Pancreas (tissue), 10 donors: ENCODE measurements at regions not wholly inside any gene's neighbourhood (a gene's known extent, or its start where the extent isn't known, plus 50 kb on each side); places are given as distances from the start of the nearest gene placed in this dataset.

Experiments
- ATAC-seq, 4 donors: fragments of 200-7000 bp; cut with Tn5 transposase; one replicate each; pipeline versions ENCODE4 v1.8.0 to v1.9.1; 2020; ENCODE audit warnings: mild to moderate bottlenecking in 4 of 4, moderate library complexity in 4 of 4
- DNase-seq, 6 donors: peaks; one replicate each; pipeline ENCODE4 v3.0.0-alpha.2; 2020
- FAIRE-seq: peaks from 2 replicates; lab custom pipeline; 2012; peaks lifted over from hg19 to GRCh38; lab: Jason Lieb, UNC
- H3K27ac ChIP-seq, 4 donors: fragments of 200-600 bp; sonication (generic); 1 replicate in 3 of 4; 2 replicates in 1 of 4; pipeline versions ENCODE4 v1.5.0 to v1.8.0; 2020
- H3K27me3 ChIP-seq, 4 donors: fragments of 200-600 bp; one replicate each; pipeline ENCODE4 v1.8.0; 2021
- H3K36me3 ChIP-seq, 3 donors: fragments of 200-600 bp; sonication (generic) in 1 of 3; one replicate each; pipeline versions ENCODE4 v1.5.0 to v1.8.0; 2020 to 2021
- H3K4me1 ChIP-seq, 3 donors: fragments of 200-600 bp; one replicate each; pipeline ENCODE4 v1.8.0; 2021
- H3K4me3 ChIP-seq, 4 donors: fragments of 200-600 bp; sonication (generic) in 2 of 4; one replicate each; pipeline versions ENCODE4 v1.5.0 to v1.8.0; 2020 to 2021
- H3K9me3 ChIP-seq, 4 donors: fragments of 200-600 bp; one replicate each; pipeline ENCODE4 v1.8.0; 2021
- WGBS, 2 donors: extraction: QIAGEN DNeasy Blood & Tissue Kit; methylation state at CpG; one replicate each; pipeline ENCODE4 v1.1.7; 2013; 5-methylcytosine and 5-hydroxymethylcytosine counted together
- intact Hi-C, 3 donors: fragments of 100-400 bp; cut with DNase I; formaldehyde crosslinking; loops; one replicate each; pipeline versions ENCODE4 v1.11.1 to v1.14.2; 2022
- TF ChIP-seq, protein P1 (sequence below), 4 donors: fragments of 200-600 bp; sonication (generic) in 3 of 4; IDR thresholded peaks; one replicate each; pipeline versions ENCODE4 v1.5.0 to v1.8.0; 2021; ENCODE audit warnings: antibody characterized with exemption in 4 of 4
- donor health status: healthy with polysubstance abuse.
- donor health status: DM: no; HTN: no; CAD: no; lungs with moderate emphysema.
- donor health status: DM: no; HTN: no; CAD: no.
- donor health status: control.
- donor health status: control.
- donor health status: Bipolar disorder and iron deficiency.
- donor health status: DM: yes; HTN: yes; CAD: no.
- donor health status: DM: no; HTN: no; CAD: no.
- donor health status: DM: no; HTN: no; CAD: no.
- donor health status: DM: yes; HTN: yes; CAD: no.

DNA sequence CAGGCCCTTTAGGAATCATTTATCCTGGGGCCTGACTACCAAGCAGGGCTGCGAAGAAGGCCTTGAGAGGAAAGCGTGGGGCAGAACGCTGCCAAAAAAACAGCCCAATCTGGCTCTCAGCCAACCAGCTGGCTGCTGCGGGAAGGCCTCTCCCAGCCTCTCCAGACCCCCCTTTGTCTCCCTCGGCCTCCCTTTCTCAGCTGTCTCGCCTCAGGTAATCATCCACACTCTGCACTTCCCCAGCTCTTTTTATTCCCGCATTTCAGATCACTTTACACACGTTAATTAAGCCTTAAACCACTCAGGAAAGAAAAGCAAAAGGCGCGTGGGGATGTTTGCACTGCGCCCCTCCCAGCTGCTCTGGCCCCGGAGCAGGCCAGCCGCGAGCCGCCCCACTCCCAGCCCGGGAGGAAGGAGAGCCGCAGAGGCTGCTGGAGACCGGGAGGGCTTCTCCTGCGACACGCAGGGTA lies 208.2 kb upstream of the FOXN3 start:
- FAIRE-seq (no peak), DNase-seq (peak in 3 of 6 donors; percentile 27 to 36 (median 31)), ATAC-seq (peak in 1 of 4 donors; percentile 29)
- Histone ChIP-seq H3K9me3 (no peaks in the 10 kb centered on the region), H3K4me1 (peaks cover 0 to 5% (median 0%) of the 10 kb centered on the region in 3 donors), H3K36me3 (no peaks in the 10 kb centered on the region), H3K4me3 (no peak overlapping the region), H3K27ac (no peak overlapping the region), H3K27me3 (no peaks in the 10 kb centered on the region)
- TF ChIP-seq, protein P1, sequence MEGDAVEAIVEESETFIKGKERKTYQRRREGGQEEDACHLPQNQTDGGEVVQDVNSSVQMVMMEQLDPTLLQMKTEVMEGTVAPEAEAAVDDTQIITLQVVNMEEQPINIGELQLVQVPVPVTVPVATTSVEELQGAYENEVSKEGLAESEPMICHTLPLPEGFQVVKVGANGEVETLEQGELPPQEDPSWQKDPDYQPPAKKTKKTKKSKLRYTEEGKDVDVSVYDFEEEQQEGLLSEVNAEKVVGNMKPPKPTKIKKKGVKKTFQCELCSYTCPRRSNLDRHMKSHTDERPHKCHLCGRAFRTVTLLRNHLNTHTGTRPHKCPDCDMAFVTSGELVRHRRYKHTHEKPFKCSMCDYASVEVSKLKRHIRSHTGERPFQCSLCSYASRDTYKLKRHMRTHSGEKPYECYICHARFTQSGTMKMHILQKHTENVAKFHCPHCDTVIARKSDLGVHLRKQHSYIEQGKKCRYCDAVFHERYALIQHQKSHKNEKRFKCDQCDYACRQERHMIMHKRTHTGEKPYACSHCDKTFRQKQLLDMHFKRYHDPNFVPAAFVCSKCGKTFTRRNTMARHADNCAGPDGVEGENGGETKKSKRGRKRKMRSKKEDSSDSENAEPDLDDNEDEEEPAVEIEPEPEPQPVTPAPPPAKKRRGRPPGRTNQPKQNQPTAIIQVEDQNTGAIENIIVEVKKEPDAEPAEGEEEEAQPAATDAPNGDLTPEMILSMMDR (IDR thresholded peaks at IDR 0.05): no peak
- intact Hi-C loops: no loop called here
- 53 to 54% methylated on average over 20 of the region's 20 CpGs for WGBS, 2 donors

DNA sequence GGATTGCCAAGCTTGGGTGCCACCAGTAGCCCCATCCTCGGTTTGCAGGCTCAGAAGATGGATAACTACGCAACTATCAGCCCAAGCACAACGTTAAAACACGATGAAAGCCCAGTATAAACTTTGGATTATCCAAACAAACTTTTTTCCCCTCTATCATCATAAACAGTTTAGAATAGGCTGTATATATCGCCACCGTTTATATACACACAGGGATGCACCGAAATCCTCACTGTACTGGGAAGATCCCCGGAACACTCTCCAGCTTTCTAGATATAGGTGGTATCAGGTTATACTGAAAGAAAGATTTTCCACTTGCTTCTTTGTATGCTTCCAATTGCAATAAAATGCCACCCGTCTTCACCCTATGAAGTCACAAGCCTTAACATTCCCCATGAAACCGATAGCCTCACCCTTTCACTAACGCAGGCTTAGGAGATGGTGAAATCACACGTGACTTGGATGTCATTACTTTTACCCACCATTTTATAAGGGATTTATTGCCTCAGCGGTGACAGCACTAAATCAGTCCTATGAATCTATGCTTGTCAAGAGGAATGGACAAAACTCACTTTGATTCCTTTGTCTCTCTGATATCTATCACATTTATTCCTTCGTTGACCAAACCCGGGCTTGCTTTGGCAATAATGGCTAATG lies 207.6 kb upstream of the FOXN3 start:
- H3K27me3 ChIP-seq: no peaks in the 10 kb centered on the region
- DNase-seq (no peak), ATAC-seq (no peak), FAIRE-seq (no peak)
- H3K27ac ChIP-seq: no peak overlapping the region
- intact Hi-C loops: no loop called here
- no peak overlapping the region for H3K4me3 ChIP-seq
- TF ChIP-seq, protein P1 (IDR thresholded peaks at IDR 0.05): no peak
- no peaks in the 10 kb centered on the region for H3K36me3 ChIP-seq
- peaks cover 0 to 7% (median 0%) of the 10 kb centered on the region in 3 donors for H3K4me1 ChIP-seq
- no peaks in the 10 kb centered on the region for H3K9me3 ChIP-seq
- 86 to 90% methylated on average over 15 of the region's 15 CpGs for WGBS, 2 donors

DNA sequence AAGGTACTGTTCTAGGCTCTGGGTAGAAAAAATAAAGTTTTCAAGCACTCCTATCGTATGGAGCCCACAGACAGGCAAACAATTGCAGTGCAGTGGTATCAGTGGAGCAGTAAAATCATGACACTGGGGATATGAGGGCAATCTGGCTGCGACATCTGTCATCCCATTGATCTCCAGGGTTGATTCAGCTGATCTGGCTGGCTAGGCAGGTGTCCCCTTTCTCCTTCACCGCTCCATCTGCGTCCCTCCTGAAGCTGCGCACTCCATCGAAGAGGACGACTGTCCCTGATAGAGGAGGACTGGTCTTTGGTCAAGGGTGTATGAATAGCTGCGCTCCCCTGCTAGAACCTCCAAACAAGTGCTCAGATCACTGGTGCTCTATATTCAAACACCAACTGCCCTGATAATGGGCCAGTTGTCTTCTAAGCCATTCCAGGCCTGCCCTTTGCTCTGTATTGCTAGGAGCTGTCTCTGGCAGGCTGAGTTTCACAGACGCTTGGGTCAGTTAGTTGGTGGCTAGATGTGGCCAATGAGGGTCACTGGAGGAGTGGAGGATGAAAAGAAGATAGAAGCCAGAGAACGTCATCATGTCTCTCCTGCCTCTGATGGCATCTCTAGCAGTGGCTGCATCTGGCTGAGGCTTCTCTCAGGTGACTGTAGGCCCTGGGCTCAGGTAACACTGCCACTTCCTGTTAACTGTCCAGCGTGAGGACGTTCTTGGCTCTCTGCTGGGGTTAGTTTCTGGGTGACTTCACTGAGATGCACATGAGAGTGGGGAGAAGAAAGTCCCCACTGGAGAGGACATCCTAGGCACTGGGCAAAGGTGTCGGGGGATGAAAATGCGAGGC lies 205.0 kb upstream of the FOXN3 start:
- H3K4me3 ChIP-seq: no peak overlapping the region
- FAIRE-seq (no peak), ATAC-seq (no peak), DNase-seq (no peak)
- intact Hi-C loops: no loop called here
- H3K36me3 ChIP-seq: no peaks in the 10 kb centered on the region
- H3K27me3 ChIP-seq: no peaks in the 10 kb centered on the region
- TF ChIP-seq, protein P1 (IDR thresholded peaks at IDR 0.05): no peak
- 90 to 92% methylated on average over 14 of the region's 14 CpGs for WGBS, 2 donors
- no peaks in the 10 kb centered on the region for H3K9me3 ChIP-seq
- H3K4me1 ChIP-seq: peaks cover 0 to 14% (median 0%) of the 10 kb centered on the region in 3 donors
- peak overlapping the region in 1 of 4 donors; percentile 83 for H3K27ac ChIP-seq

DNA sequence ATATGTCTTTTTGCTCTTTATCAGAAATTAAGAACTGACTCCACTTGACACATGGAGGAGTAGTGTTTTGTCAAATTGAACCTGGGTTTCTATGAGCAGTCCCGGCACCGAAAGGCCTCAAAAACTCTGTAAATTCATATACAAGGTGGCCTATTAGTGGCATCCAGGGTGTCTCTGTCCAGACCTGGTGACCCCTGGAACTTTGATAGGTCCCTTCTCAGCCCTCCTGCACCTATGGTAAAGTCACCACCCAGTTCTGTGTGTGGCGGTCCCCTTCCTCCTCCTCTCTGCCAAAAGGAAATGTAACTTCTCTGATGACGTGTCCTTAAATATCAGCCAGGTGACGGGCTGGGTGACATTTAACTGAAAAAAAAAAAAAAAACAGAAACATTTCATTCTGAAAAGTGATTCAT lies 204.0 kb upstream of the FOXN3 start:
- TF ChIP-seq, protein P1 (IDR thresholded peaks at IDR 0.05): no peak
- no peak overlapping the region for H3K4me3 ChIP-seq
- no peaks in the 10 kb centered on the region for H3K9me3 ChIP-seq
- H3K27me3 ChIP-seq: no peaks in the 10 kb centered on the region
- DNase-seq: peak in 2 of 6 donors; percentile 21 to 27
- WGBS, 2 donors: 66 to 70% methylated on average over 5 of the region's 5 CpGs
- H3K36me3 ChIP-seq: no peaks in the 10 kb centered on the region
- intact Hi-C loops: no loop called here
- ATAC-seq: peak in 2 of 4 donors; percentile 14 to 48
- H3K4me1 ChIP-seq: peaks cover 0 to 15% (median 0%) of the 10 kb centered on the region in 3 donors
- FAIRE-seq: no peak
- H3K27ac ChIP-seq: peak overlapping the region in 3 of 4 donors; percentile 16 to 83 (median 68)
